Panc1 (cell line): ENCODE measurements at regions not wholly inside any gene's neighbourhood (a gene's known extent, or its start where the extent isn't known, plus 50 kb on each side); places are given as distances from the start of the nearest gene placed in this dataset.

ENCODE experiments used
- ATAC-seq: fragments of 200-7000 bp; cut with Tn5 transposase; 2 replicates; pipeline ENCODE4 v1.9.1; 2020; ENCODE audit warnings: mild to moderate bottlenecking, moderate library complexity
- BruUV-seq: library from RNA; stranded (reverse); fragments of 400-500 nt; replicated peaks from 2 replicates; lab custom pipeline; 2021; lab: Mats Ljungman, UMichigan
- CTCF ChIA-PET: fragments of 300-600 bp; sonication (Branson Sonifier 250); formaldehyde crosslinking; loops from one replicate; lab custom pipeline; 2022; ENCODE audit warnings: antibody characterized with exemption; lab: Charles Lee
- POLR2A ChIA-PET: fragments of 300-600 bp; sonication (Branson Sonifier 250); formaldehyde crosslinking; loops from one replicate; lab custom pipeline; 2022; ENCODE audit warnings: antibody characterized with exemption; lab: Charles Lee
- DNase-seq: peaks from one replicate; pipeline ENCODE4 v3.0.0-alpha.2; 2010; ENCODE audit warnings: low read depth, low spot score
- H3K27ac ChIP-seq: 2 replicates; pipeline ENCODE4 v1.5.1; 2011; ENCODE audit warnings: mild to moderate bottlenecking, low read length, inconsistent platforms
- H3K27me3 ChIP-seq: fragments of 200-500 bp; sonication (Bioruptor generic); 2 replicates; pipeline ENCODE4 v1.6.0; 2014; ENCODE audit warnings: low read length, inconsistent platforms; ENCODE audit not compliant: control insufficient read depth, insufficient read depth
- H3K36me3 ChIP-seq: fragments of 200-500 bp; sonication (Bioruptor generic); 2 replicates; pipeline ENCODE4 v1.5.1; 2014; ENCODE audit warnings: inconsistent platforms, mild to moderate bottlenecking, low read length, moderate library complexity; ENCODE audit not compliant: control insufficient read depth, insufficient read depth
- H3K4me1 ChIP-seq: 2 replicates; pipeline ENCODE4 v1.5.1; 2011; ENCODE audit warnings: inconsistent platforms, mild to moderate bottlenecking, low read length, moderate library complexity; ENCODE audit not compliant: control insufficient read depth, insufficient read depth
- H3K4me3 ChIP-seq, 2 experiments: 2 replicates each; pipeline ENCODE4 v1.5.1; 2011 to 2012; ENCODE audit warnings: low read depth in 2 of 2, low read length in 2 of 2, mild to moderate bottlenecking in 2 of 2, inconsistent platforms in 1 of 2, moderate library complexity in 1 of 2
- H3K9me3 ChIP-seq: fragments of 200-500 bp; sonication (Bioruptor generic); 2 replicates; pipeline ENCODE4 v1.5.1; 2014; ENCODE audit warnings: low read depth, mild to moderate bottlenecking, inconsistent platforms, low read length, moderate library complexity; ENCODE audit not compliant: control insufficient read depth, insufficient read depth
- POLR2AphosphoS5 ChIP-seq: IDR thresholded peaks from 2 replicates; pipeline ENCODE4 v1.6.1; 2012; ENCODE audit warnings: mild to moderate bottlenecking, low read depth, low read length, moderate library complexity
- REST ChIP-seq, 2 experiments: IDR thresholded peaks; 2 replicates each; pipeline ENCODE4 v1.6.1; 2011 to 2012; ENCODE audit warnings: low read depth in 2 of 2, control low read depth in 1 of 2, low read length in 1 of 2, mild to moderate bottlenecking in 1 of 2, moderate library complexity in 1 of 2; ENCODE audit not compliant: insufficient read depth in 1 of 2
- SIN3A ChIP-seq: IDR thresholded peaks from 2 replicates; pipeline ENCODE4 v1.6.1; 2012; ENCODE audit warnings: low read depth, mild to moderate bottlenecking, low read length, moderate library complexity, borderline replicate concordance; ENCODE audit not compliant: insufficient read depth
- TCF7L2 ChIP-seq: IDR thresholded peaks from 2 replicates; pipeline ENCODE4 v1.6.1; 2011; ENCODE audit warnings: mild to moderate bottlenecking, low read depth, low read length, inconsistent platforms
- in situ Hi-C: cut with HindIII; loops from 2 replicates; pipeline ENCODE4 v1.10.0; 2016; ENCODE audit warnings: low sequenced_read_pairs, low pct_unique_long_range_greater_than_20kb
- intact Hi-C: fragments of 100-400 bp; cut with micrococcal nuclease; formaldehyde crosslinking; loops from one replicate; pipeline ENCODE4 v1.10.0; 2022; ENCODE audit not compliant: unreplicated experiment
- TF ChIP-seq, protein P1 (sequence below): fragments of 450-650 bp; IDR thresholded peaks from 2 replicates; pipeline ENCODE4 v1.5.1; 2017; ENCODE audit warnings: mild to moderate bottlenecking

DNA sequence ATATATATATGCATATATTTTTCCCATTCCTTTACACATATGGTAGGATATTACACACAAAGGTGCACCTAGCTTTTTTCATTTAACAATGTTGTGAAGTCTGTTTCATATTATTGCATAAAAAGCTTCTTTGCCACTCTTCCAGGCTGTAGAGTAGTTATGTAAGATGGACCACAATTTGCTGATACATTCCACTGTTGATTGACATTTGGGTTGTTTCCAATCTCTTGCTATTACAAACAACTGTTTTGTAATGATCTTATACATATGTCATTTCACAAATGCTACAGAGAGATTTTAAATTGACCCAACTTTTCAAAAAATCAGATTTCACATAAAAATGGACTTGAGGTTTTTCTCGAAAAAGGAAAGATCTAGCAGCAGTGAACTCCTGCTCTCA, 301.4 kb downstream of the CDCA7 start:
- POLR2A ChIA-PET, result no interaction called here
- no peak for ATAC-seq
- peaks cover 6% of the 10 kb centered on the region; the same call in 1 of the 2 replicates for H3K9me3 ChIP-seq
- no peak overlapping the region for H3K27ac ChIP-seq
- TF ChIP-seq REST (IDR thresholded peaks at IDR 0.05; ENCODE audit: insufficient read depth in 1 of 2, low read depth in 2 of 2, low read length in 1 of 2) (no peak), TCF7L2 (no peak), POLR2AphosphoS5 (no peak), SIN3A (no peak)
- TF ChIP-seq, protein P1, sequence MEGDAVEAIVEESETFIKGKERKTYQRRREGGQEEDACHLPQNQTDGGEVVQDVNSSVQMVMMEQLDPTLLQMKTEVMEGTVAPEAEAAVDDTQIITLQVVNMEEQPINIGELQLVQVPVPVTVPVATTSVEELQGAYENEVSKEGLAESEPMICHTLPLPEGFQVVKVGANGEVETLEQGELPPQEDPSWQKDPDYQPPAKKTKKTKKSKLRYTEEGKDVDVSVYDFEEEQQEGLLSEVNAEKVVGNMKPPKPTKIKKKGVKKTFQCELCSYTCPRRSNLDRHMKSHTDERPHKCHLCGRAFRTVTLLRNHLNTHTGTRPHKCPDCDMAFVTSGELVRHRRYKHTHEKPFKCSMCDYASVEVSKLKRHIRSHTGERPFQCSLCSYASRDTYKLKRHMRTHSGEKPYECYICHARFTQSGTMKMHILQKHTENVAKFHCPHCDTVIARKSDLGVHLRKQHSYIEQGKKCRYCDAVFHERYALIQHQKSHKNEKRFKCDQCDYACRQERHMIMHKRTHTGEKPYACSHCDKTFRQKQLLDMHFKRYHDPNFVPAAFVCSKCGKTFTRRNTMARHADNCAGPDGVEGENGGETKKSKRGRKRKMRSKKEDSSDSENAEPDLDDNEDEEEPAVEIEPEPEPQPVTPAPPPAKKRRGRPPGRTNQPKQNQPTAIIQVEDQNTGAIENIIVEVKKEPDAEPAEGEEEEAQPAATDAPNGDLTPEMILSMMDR, result no peak
- H3K4me1 ChIP-seq, result peaks cover 17% of the 10 kb centered on the region
- CTCF ChIA-PET, result no interaction called here
- intact Hi-C loops, result no loop called here
- H3K4me3 ChIP-seq, result no peak overlapping the region
- no peak for DNase-seq
- in situ Hi-C loops, result no loop called here
- no peaks in the 10 kb centered on the region for H3K36me3 ChIP-seq
- H3K27me3 ChIP-seq, result no peaks in the 10 kb centered on the region
- BruUV-seq, result no TSS peak

- H3K4me3 ChIP-seq, result no peak overlapping the region
- H3K9me3 ChIP-seq, result no peaks in the 10 kb centered on the region
- no TSS peak for BruUV-seq
- H3K27ac ChIP-seq, result peak overlapping the region; percentile 45; the same call in 1 of the 2 replicates
- H3K27me3 ChIP-seq, result no peaks in the 10 kb centered on the region
- peaks cover 5% of the 10 kb centered on the region for H3K4me1 ChIP-seq
- DNase-seq (no peak), ATAC-seq (peak; percentile 78; the same call in 1 of the 2 replicates)
- ChIA-PET POLR2A (no interaction called here), CTCF (no interaction called here)
- TF ChIP-seq REST (IDR thresholded peaks at IDR 0.05; ENCODE audit: insufficient read depth in 1 of 2, low read depth in 2 of 2, low read length in 1 of 2) (no peak), SIN3A (no peak), POLR2AphosphoS5 (no peak), TCF7L2 (no peak)
- TF ChIP-seq, protein P1, result no peak
- in situ Hi-C loops (no loop called here), intact Hi-C loops (no loop called here)
- H3K36me3 ChIP-seq, result no peaks in the 10 kb centered on the region
Observed at GRCh38 chr2:173657996-173658717, 303.5 kb downstream of the CDCA7 start.
